Activated naive CD4-positive, alpha-beta T cell treated with anti-CD3 and anti-CD28 coated beads for 36 hours (primary cell): ENCODE measurements at regions not wholly inside any gene's neighbourhood (a gene's known extent, or its start where the extent isn't known, plus 50 kb on each side); places are given as distances from the start of the nearest gene placed in this dataset.

Experiments used
- CTCF ChIA-PET: fragments of 350-600 bp; sonication (Branson Sonifier 250); formaldehyde crosslinking; loops from one replicate; lab custom pipeline; 2021; ENCODE audit warnings: antibody characterized with exemption; lab: Charles Lee
- DNase-seq: peaks from one replicate; pipeline ENCODE4 v3.0.0-alpha.2; 2020
- H3K27ac Mint-ChIP-seq: one replicate; pipeline ENCODE4 v1.8.0; 2021; ENCODE audit warnings: mild to moderate bottlenecking, mixed read lengths
- H3K27me3 Mint-ChIP-seq: one replicate; pipeline ENCODE4 v1.8.0; 2021; ENCODE audit warnings: low read depth, mixed read lengths
- H3K36me3 Mint-ChIP-seq: one replicate; pipeline ENCODE4 v1.8.0; 2021; ENCODE audit warnings: low read depth, mixed read lengths
- H3K4me1 Mint-ChIP-seq: one replicate; pipeline ENCODE4 v1.8.0; 2021; ENCODE audit warnings: low read depth, mixed read lengths
- H3K4me3 Mint-ChIP-seq: one replicate; pipeline ENCODE4 v1.8.0; 2021; ENCODE audit warnings: mild to moderate bottlenecking, moderate library complexity, mixed read lengths
- H3K9me3 Mint-ChIP-seq: one replicate; pipeline ENCODE4 v1.8.0; 2021; ENCODE audit warnings: mixed read lengths
- intact Hi-C: fragments of 100-400 bp; cut with micrococcal nuclease; formaldehyde crosslinking; loops from one replicate; pipeline ENCODE4 v1.15.1; 2023

- Mint-ChIP-seq H3K4me3 (no peak overlapping the region), H3K9me3 (no peaks in the 10 kb centered on the region), H3K27ac (no peak overlapping the region), H3K27me3 (no peaks in the 10 kb centered on the region), H3K36me3 (no peaks in the 10 kb centered on the region), H3K4me1 (no peaks in the 10 kb centered on the region)
- intact Hi-C loops: loop anchor here (10.0 kb wide), 1 partner anchor 945 kb away; no protein-coding TSS in a partner anchor
- CTCF ChIA-PET: no interaction called here
- DNase-seq: no peak
These were observed 92.9 kb upstream of the PRR23E start for GRCh38 chr3:127099982-127100381.

- H3K27ac Mint-ChIP-seq: no peak overlapping the region
- CTCF ChIA-PET: no interaction called here
- H3K27me3 Mint-ChIP-seq: peaks cover under 1% of the 10 kb centered on the region
- H3K9me3 Mint-ChIP-seq: no peaks in the 10 kb centered on the region
- intact Hi-C loops: no loop called here
- DNase-seq: no peak
- H3K36me3 Mint-ChIP-seq: no peaks in the 10 kb centered on the region
- H3K4me1 Mint-ChIP-seq: no peaks in the 10 kb centered on the region
- no peak overlapping the region for H3K4me3 Mint-ChIP-seq
These were observed 92.2 kb upstream of the PRR23E start for GRCh38 chr3:127100459-127101410.

- H3K9me3 Mint-ChIP-seq: no peaks in the 10 kb centered on the region
- H3K27me3 Mint-ChIP-seq: peaks cover 2% of the 10 kb centered on the region
- no peak overlapping the region for H3K27ac Mint-ChIP-seq
- no peak for DNase-seq
- intact Hi-C loops: no loop called here
- H3K4me3 Mint-ChIP-seq: no peak overlapping the region
- CTCF ChIA-PET: no interaction called here
- no peaks in the 10 kb centered on the region for H3K36me3 Mint-ChIP-seq
- H3K4me1 Mint-ChIP-seq: no peaks in the 10 kb centered on the region
These were observed 91.3 kb upstream of the PRR23E start for GRCh38 chr3:127101411-127102187.

GRCh38 chr3:127102188-127102520 lies 90.8 kb upstream of the PRR23E start:
- H3K4me1 Mint-ChIP-seq: no peaks in the 10 kb centered on the region
- no peak overlapping the region for H3K4me3 Mint-ChIP-seq
- no peaks in the 10 kb centered on the region for H3K9me3 Mint-ChIP-seq
- CTCF ChIA-PET: no interaction called here
- no peak for DNase-seq
- no peak overlapping the region for H3K27ac Mint-ChIP-seq
- peaks cover 2% of the 10 kb centered on the region for H3K27me3 Mint-ChIP-seq
- intact Hi-C loops: no loop called here
- H3K36me3 Mint-ChIP-seq: no peaks in the 10 kb centered on the region

GRCh38 chr3:127102587-127102986 lies 90.3 kb upstream of the PRR23E start:
- H3K4me1 Mint-ChIP-seq: no peaks in the 10 kb centered on the region
- intact Hi-C loops: no loop called here
- no peak for DNase-seq
- CTCF ChIA-PET: no interaction called here
- no peaks in the 10 kb centered on the region for H3K9me3 Mint-ChIP-seq
- no peaks in the 10 kb centered on the region for H3K36me3 Mint-ChIP-seq
- H3K27me3 Mint-ChIP-seq: peaks cover 2% of the 10 kb centered on the region
- no peak overlapping the region for H3K27ac Mint-ChIP-seq
- H3K4me3 Mint-ChIP-seq: no peak overlapping the region

GRCh38 chr3:127103080-127103479 lies 89.9 kb upstream of the PRR23E start:
- no peaks in the 10 kb centered on the region for H3K36me3 Mint-ChIP-seq
- H3K4me1 Mint-ChIP-seq: no peaks in the 10 kb centered on the region
- no peak overlapping the region for H3K27ac Mint-ChIP-seq
- CTCF ChIA-PET: no interaction called here
- intact Hi-C loops: no loop called here
- no peaks in the 10 kb centered on the region for H3K9me3 Mint-ChIP-seq
- H3K4me3 Mint-ChIP-seq: no peak overlapping the region
- H3K27me3 Mint-ChIP-seq: peaks cover 2% of the 10 kb centered on the region
- DNase-seq: no peak

- CTCF ChIA-PET: interaction anchor here (0.7 kb wide), 1 partner anchor 408 kb away, joined by 3 read pairs; no protein-coding TSS in a partner anchor
- DNase-seq: no peak
- intact Hi-C loops: no loop called here
- Mint-ChIP-seq H3K27me3 (peaks cover 2% of the 10 kb centered on the region), H3K27ac (no peak overlapping the region), H3K36me3 (no peaks in the 10 kb centered on the region), H3K4me1 (no peaks in the 10 kb centered on the region), H3K9me3 (no peaks in the 10 kb centered on the region), H3K4me3 (no peak overlapping the region)
These were observed 88.3 kb upstream of the PRR23E start for GRCh38 chr3:127104586-127104985.

GRCh38 chr3:127105587-127105986 lies 87.3 kb upstream of the PRR23E start:
- intact Hi-C loops: no loop called here
- Mint-ChIP-seq H3K4me3 (no peak overlapping the region), H3K4me1 (no peaks in the 10 kb centered on the region), H3K9me3 (no peaks in the 10 kb centered on the region), H3K36me3 (no peaks in the 10 kb centered on the region), H3K27ac (no peak overlapping the region), H3K27me3 (peaks cover 2% of the 10 kb centered on the region)
- CTCF ChIA-PET: no interaction called here
- no peak for DNase-seq

- DNase-seq: no peak
- Mint-ChIP-seq H3K27ac (no peak overlapping the region), H3K36me3 (no peaks in the 10 kb centered on the region), H3K9me3 (no peaks in the 10 kb centered on the region), H3K4me3 (no peak overlapping the region), H3K27me3 (peaks cover 2% of the 10 kb centered on the region), H3K4me1 (no peaks in the 10 kb centered on the region)
- intact Hi-C loops: no loop called here
- CTCF ChIA-PET: no interaction called here
These were observed 86.9 kb upstream of the PRR23E start for GRCh38 chr3:127106053-127106452.

GRCh38 chr3:127106456-127106855 lies 86.5 kb upstream of the PRR23E start:
- intact Hi-C loops: no loop called here

GRCh38 chr3:127107002-127107401 lies 85.9 kb upstream of the PRR23E start:
- peaks cover 4% of the 10 kb centered on the region for H3K9me3 Mint-ChIP-seq
- CTCF ChIA-PET: no interaction called here
- DNase-seq: no peak
- no peaks in the 10 kb centered on the region for H3K4me1 Mint-ChIP-seq
- no peaks in the 10 kb centered on the region for H3K36me3 Mint-ChIP-seq
- no peak overlapping the region for H3K4me3 Mint-ChIP-seq
- intact Hi-C loops: no loop called here
- no peak overlapping the region for H3K27ac Mint-ChIP-seq
- H3K27me3 Mint-ChIP-seq: peaks cover 2% of the 10 kb centered on the region

More at GRCh38 chr3:127106456-127106855, 86.5 kb upstream of the PRR23E start:
- H3K27me3 Mint-ChIP-seq: peaks cover 2% of the 10 kb centered on the region
- H3K4me1 Mint-ChIP-seq: no peaks in the 10 kb centered on the region
- no peak overlapping the region for H3K27ac Mint-ChIP-seq
- no peaks in the 10 kb centered on the region for H3K36me3 Mint-ChIP-seq
- CTCF ChIA-PET: no interaction called here
- H3K4me3 Mint-ChIP-seq: no peak overlapping the region
- no peak for DNase-seq
- H3K9me3 Mint-ChIP-seq: peaks cover 2% of the 10 kb centered on the region

- Mint-ChIP-seq H3K4me3 (no peak overlapping the region), H3K4me1 (no peaks in the 10 kb centered on the region), H3K9me3 (peaks cover 8% of the 10 kb centered on the region), H3K36me3 (no peaks in the 10 kb centered on the region), H3K27me3 (peaks cover 2% of the 10 kb centered on the region), H3K27ac (no peak overlapping the region)
- intact Hi-C loops: no loop called here
- DNase-seq: no peak
- CTCF ChIA-PET: no interaction called here
These were observed 85.2 kb upstream of the PRR23E start for GRCh38 chr3:127107491-127108375.
